Adrenal gland (tissue), 5 donors: ENCODE measurements at regions not wholly inside any gene's neighbourhood (a gene's known extent, or its start where the extent isn't known, plus 50 kb on each side); places are given as distances from the start of the nearest gene placed in this dataset.

Experiments used
- POLR2A ChIP-seq, 2 donors: fragments of 450-650 bp; IDR thresholded peaks; one replicate each; pipeline ENCODE4 v1.6.1; 2017; ENCODE audit warnings: antibody characterized with exemption in 2 of 2, mild to moderate bottlenecking in 2 of 2, moderate library complexity in 1 of 2
- TF ChIP-seq, protein P1 (sequence below), 6 experiments: fragments of 450-650 bp in 4 of 6; fragments of 200-600 bp in 2 of 6; sonication (generic) in 1 of 6; IDR thresholded peaks; 1 replicate in 5 of 6; 2 replicates in 1 of 6; pipeline versions ENCODE4 v1.5.1 to v1.8.0; 2016 to 2021; ENCODE audit warnings: antibody characterized with exemption in 6 of 6, mild to moderate bottlenecking in 2 of 6, moderate library complexity in 1 of 6
- donor health status: DM: no; HTN: no; CAD: no.

DNA sequence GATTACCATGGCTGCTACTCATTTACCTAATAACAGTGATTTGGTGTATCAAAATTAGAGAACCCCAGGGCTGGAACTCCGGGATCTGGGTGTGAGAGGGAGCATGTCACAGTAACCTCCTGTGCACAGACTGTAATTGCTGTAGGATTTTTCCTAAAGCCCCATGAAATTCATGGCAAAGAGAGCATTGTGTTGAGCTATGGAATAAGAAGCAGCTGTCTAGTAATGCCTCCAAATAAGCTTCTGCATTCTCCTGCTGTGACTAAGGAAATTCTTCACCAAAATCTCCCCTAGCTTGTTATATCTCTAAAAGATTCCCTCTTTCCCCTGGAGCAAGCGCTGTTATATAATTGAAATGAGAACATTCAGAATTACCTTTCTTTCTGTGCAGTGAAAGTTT lies 158.1 kb upstream of the SPATS2L start:
- no peak for TF ChIP-seq POLR2A (IDR thresholded peaks at IDR 0.05)
- TF ChIP-seq, protein P1, sequence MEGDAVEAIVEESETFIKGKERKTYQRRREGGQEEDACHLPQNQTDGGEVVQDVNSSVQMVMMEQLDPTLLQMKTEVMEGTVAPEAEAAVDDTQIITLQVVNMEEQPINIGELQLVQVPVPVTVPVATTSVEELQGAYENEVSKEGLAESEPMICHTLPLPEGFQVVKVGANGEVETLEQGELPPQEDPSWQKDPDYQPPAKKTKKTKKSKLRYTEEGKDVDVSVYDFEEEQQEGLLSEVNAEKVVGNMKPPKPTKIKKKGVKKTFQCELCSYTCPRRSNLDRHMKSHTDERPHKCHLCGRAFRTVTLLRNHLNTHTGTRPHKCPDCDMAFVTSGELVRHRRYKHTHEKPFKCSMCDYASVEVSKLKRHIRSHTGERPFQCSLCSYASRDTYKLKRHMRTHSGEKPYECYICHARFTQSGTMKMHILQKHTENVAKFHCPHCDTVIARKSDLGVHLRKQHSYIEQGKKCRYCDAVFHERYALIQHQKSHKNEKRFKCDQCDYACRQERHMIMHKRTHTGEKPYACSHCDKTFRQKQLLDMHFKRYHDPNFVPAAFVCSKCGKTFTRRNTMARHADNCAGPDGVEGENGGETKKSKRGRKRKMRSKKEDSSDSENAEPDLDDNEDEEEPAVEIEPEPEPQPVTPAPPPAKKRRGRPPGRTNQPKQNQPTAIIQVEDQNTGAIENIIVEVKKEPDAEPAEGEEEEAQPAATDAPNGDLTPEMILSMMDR (IDR thresholded peaks at IDR 0.05) = no peak
